HEK293 (cell line): ENCODE measurements at regions not wholly inside any gene's neighbourhood (a gene's known extent, or its start where the extent isn't known, plus 50 kb on each side); places are given as distances from the start of the nearest gene placed in this dataset.

Experiments used
- CTCF ChIA-PET: fragments of 350-600 bp; formaldehyde crosslinking; extraction: SDS; loops from one replicate; lab custom pipeline; 2021; ENCODE audit warnings: antibody characterized with exemption; lab: Yijun Ruan, JAX
- POLR2A ChIA-PET: fragments of 300-600 bp; formaldehyde crosslinking; extraction: SDS; loops from one replicate; lab custom pipeline; 2020; ENCODE audit warnings: antibody characterized with exemption, inconsistent platforms; lab: Yijun Ruan, JAX
- H3K27ac ChIP-seq: fragments of 200-500 bp; sonication (Bioruptor generic); 2 replicates; pipeline ENCODE4 v1.5.1; 2014; ENCODE audit warnings: low read depth, low read length, control low read depth, inconsistent platforms; ENCODE audit errors: extremely low read depth
- H3K36me3 ChIP-seq, 2 experiments: fragments of 200-500 bp in 1 of 2; sonication (Bioruptor generic) in 1 of 2; 1 replicate in 1 of 2; 2 replicates in 1 of 2; pipeline ENCODE4 v1.5.1; 2014 to 2017; ENCODE audit warnings: inconsistent platforms in 2 of 2, low read length in 2 of 2; ENCODE audit not compliant: control insufficient read depth in 2 of 2, insufficient read depth in 1 of 2
- H3K4me1 ChIP-seq: fragments of 200-500 bp; sonication (Bioruptor generic); 2 replicates; pipeline ENCODE4 v1.5.1; 2014; ENCODE audit warnings: mild to moderate bottlenecking, low read length, inconsistent platforms; ENCODE audit not compliant: control insufficient read depth, insufficient read depth
- H3K4me3 ChIP-seq: 2 replicates; pipeline ENCODE4 v1.5.1; 2011; ENCODE audit warnings: low read depth, mild to moderate bottlenecking, control low read depth, low read length, moderate library complexity
- H3K9me3 ChIP-seq: fragments of 200-500 bp; sonication (Bioruptor generic); 2 replicates; pipeline ENCODE4 v1.5.1; 2014; ENCODE audit warnings: low read depth, low read length, inconsistent platforms; ENCODE audit not compliant: control insufficient read depth, insufficient read depth
- GFI1B ChIP-seq: fragments of 450-650 bp; formaldehyde crosslinking; IDR thresholded peaks from 2 replicates; pipeline ENCODE4 v1.5.1; 2016; ENCODE audit warnings: missing biosample characterization, missing genetic modification characterization
- GLIS2 ChIP-seq: fragments of 450-650 bp; formaldehyde crosslinking; IDR thresholded peaks from 2 replicates; pipeline ENCODE4 v1.5.1; 2016; ENCODE audit warnings: missing biosample characterization, missing genetic modification characterization
- SETDB1 ChIP-seq: IDR thresholded peaks from one replicate; pipeline ENCODE4 v1.6.1; 2017; ENCODE audit warnings: mild to moderate bottlenecking, low read length, moderate library complexity, mixed read lengths; ENCODE audit not compliant: insufficient read length
- SP2 ChIP-seq: fragments of 450-650 bp; formaldehyde crosslinking; IDR thresholded peaks from 2 replicates; pipeline ENCODE4 v1.5.1; 2016; ENCODE audit warnings: missing biosample characterization, missing genetic modification characterization
- TRIM28 ChIP-seq: IDR thresholded peaks from 2 replicates; pipeline ENCODE4 v1.6.1; 2011; ENCODE audit warnings: low read length, control low read depth, borderline replicate concordance
- ZBTB48 ChIP-seq: fragments of 450-650 bp; formaldehyde crosslinking; IDR thresholded peaks from 2 replicates; pipeline ENCODE4 v1.5.1; 2016; ENCODE audit warnings: missing biosample characterization, missing genetic modification characterization
- ZIC2 ChIP-seq: fragments of 450-650 bp; formaldehyde crosslinking; IDR thresholded peaks from 2 replicates; pipeline ENCODE4 v1.5.1; 2016; ENCODE audit warnings: missing biosample characterization, missing genetic modification characterization
- ZNF146 ChIP-seq: fragments of 450-650 bp; formaldehyde crosslinking; IDR thresholded peaks from 2 replicates; pipeline ENCODE4 v1.5.1; 2016; ENCODE audit warnings: missing biosample characterization, missing genetic modification characterization
- ZNF155 ChIP-seq: fragments of 450-650 bp; formaldehyde crosslinking; IDR thresholded peaks from 2 replicates; pipeline ENCODE4 v1.5.1; 2016; ENCODE audit warnings: missing biosample characterization, missing genetic modification characterization
- ZNF16 ChIP-seq: fragments of 450-650 bp; formaldehyde crosslinking; IDR thresholded peaks from 2 replicates; pipeline ENCODE4 v1.5.1; 2016; ENCODE audit warnings: low read depth, missing biosample characterization, missing genetic modification characterization
- ZNF169 ChIP-seq: fragments of 450-650 bp; formaldehyde crosslinking; IDR thresholded peaks from 2 replicates; pipeline ENCODE4 v1.5.1; 2016; ENCODE audit warnings: missing biosample characterization, missing genetic modification characterization
- ZNF184 ChIP-seq: fragments of 450-650 bp; IDR thresholded peaks from 2 replicates; pipeline ENCODE4 v1.5.1; 2018; ENCODE audit warnings: missing biosample characterization, mild to moderate bottlenecking, missing genetic modification characterization
- ZNF19 ChIP-seq: fragments of 450-650 bp; formaldehyde crosslinking; IDR thresholded peaks from 2 replicates; pipeline ENCODE4; 2016; ENCODE audit warnings: missing biosample characterization, missing genetic modification characterization, low read depth
- ZNF24 ChIP-seq: fragments of 450-650 bp; formaldehyde crosslinking; IDR thresholded peaks from 2 replicates; pipeline ENCODE4 v1.5.1; 2016; ENCODE audit warnings: missing biosample characterization, missing genetic modification characterization
- ZNF274 ChIP-seq, 2 experiments: fragments of 200-500 bp in 1 of 2; fragments of 450-650 bp in 1 of 2; sonication (Bioruptor generic) in 1 of 2; formaldehyde crosslinking in 1 of 2; IDR thresholded peaks; 2 replicates each; pipeline versions ENCODE4 v1.5.1 to v1.6.1; 2014 to 2016; ENCODE audit warnings: borderline replicate concordance in 1 of 2, inconsistent platforms in 1 of 2, low read length in 1 of 2, missing biosample characterization in 1 of 2, missing genetic modification characterization in 1 of 2
- ZNF302 ChIP-seq: fragments of 450-650 bp; formaldehyde crosslinking; IDR thresholded peaks from 2 replicates; pipeline ENCODE4 v1.5.1; 2016; ENCODE audit warnings: missing biosample characterization, missing genetic modification characterization, low read depth
- ZNF510 ChIP-seq: fragments of 450-650 bp; formaldehyde crosslinking; IDR thresholded peaks from 2 replicates; pipeline ENCODE4 v1.5.1; 2018; ENCODE audit warnings: mild to moderate bottlenecking, missing genetic modification characterization, missing biosample characterization; ENCODE audit not compliant: insufficient replicate concordance
- ZNF514 ChIP-seq: fragments of 450-650 bp; formaldehyde crosslinking; IDR thresholded peaks from 2 replicates; pipeline ENCODE4 v1.5.1; 2016; ENCODE audit warnings: missing biosample characterization, missing genetic modification characterization
- ZNF549 ChIP-seq: fragments of 450-650 bp; IDR thresholded peaks from 2 replicates; pipeline ENCODE4 v1.5.1; 2018; ENCODE audit warnings: missing biosample characterization, missing genetic modification characterization, mild to moderate bottlenecking, inconsistent platforms, moderate library complexity
- ZNF558 ChIP-seq: fragments of 450-650 bp; formaldehyde crosslinking; IDR thresholded peaks from 2 replicates; pipeline ENCODE4 v1.5.1; 2016; ENCODE audit warnings: missing biosample characterization, missing genetic modification characterization
- ZNF610 ChIP-seq: fragments of 450-650 bp; formaldehyde crosslinking; IDR thresholded peaks from 2 replicates; pipeline ENCODE4 v1.5.1; 2016; ENCODE audit warnings: missing biosample characterization, missing genetic modification characterization, borderline replicate concordance
- ZNF785 ChIP-seq: fragments of 450-650 bp; formaldehyde crosslinking; IDR thresholded peaks from 2 replicates; pipeline ENCODE4 v1.5.1; 2016; ENCODE audit warnings: missing biosample characterization, missing genetic modification characterization
- ZNF830 ChIP-seq: fragments of 450-650 bp; IDR thresholded peaks from 2 replicates; pipeline ENCODE4 v1.5.0; 2018; ENCODE audit warnings: missing biosample characterization, missing genetic modification characterization, low read depth, mild to moderate bottlenecking, moderate library complexity
- TF ChIP-seq, protein P1 (sequence below): IDR thresholded peaks from 2 replicates; pipeline ENCODE4 v1.6.1; 2011; ENCODE audit warnings: mild to moderate bottlenecking, low read depth, low read length, borderline replicate concordance
- TF ChIP-seq, protein P2 (sequence below): fragments of 450-650 bp; formaldehyde crosslinking; IDR thresholded peaks from 2 replicates; pipeline ENCODE4 v1.5.1; 2016; ENCODE audit warnings: missing biosample characterization, missing genetic modification characterization
- TF ChIP-seq, protein P3 (sequence below): fragments of 450-650 bp; formaldehyde crosslinking; IDR thresholded peaks from 2 replicates; pipeline ENCODE4 v1.5.1; 2016; ENCODE audit warnings: missing biosample characterization, missing genetic modification characterization
- TF ChIP-seq, protein P4 (sequence below): fragments of 450-650 bp; formaldehyde crosslinking; IDR thresholded peaks from 2 replicates; pipeline ENCODE4 v1.5.1; 2016; ENCODE audit warnings: missing biosample characterization, missing genetic modification characterization
- TF ChIP-seq, protein P5 (sequence below): fragments of 450-650 bp; formaldehyde crosslinking; IDR thresholded peaks from 2 replicates; pipeline ENCODE4; 2016; ENCODE audit warnings: missing biosample characterization, missing genetic modification characterization

DNA sequence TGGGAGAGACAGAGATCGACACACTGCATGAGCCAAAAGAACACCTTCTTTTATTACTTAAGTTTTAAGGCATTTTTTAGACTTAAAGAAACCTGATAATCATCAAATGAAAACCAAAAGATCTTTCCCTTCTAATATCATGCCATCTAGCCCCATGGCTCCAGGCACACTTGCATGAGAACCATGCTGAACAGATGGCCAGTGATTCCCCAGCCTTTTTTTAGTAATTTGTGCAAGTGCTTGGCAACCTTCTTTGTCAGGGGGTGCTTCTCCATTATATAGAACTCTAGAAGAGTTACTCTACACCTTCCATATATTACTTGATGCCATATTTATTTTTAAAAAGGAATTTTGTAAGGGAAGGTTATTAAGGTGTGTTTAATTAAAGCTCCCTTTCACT, 182.2 kb upstream of the TEX13C start:
- no peak overlapping the region for H3K4me3 ChIP-seq
- ChIA-PET CTCF (no interaction called here), POLR2A (no interaction called here)
- no peaks in the 10 kb centered on the region for H3K9me3 ChIP-seq
- no peaks in the 10 kb centered on the region for H3K4me1 ChIP-seq
- H3K36me3 ChIP-seq = no peaks in the 10 kb centered on the region
- TF ChIP-seq SP2 (no peak), ZNF830 (tag by site-specific recombination) (no peak), GLIS2 (no peak), ZNF514 (tag by site-specific recombination) (no peak), ZNF274 (IDR thresholded peaks at IDR 0.05; ENCODE audit: low read length) (no peak), ZNF274 (tag by site-specific recombination; IDR thresholded peaks at IDR 0.05; ENCODE audit: borderline replicate concordance) (no peak), ZNF146 (no peak), ZNF785 (tag by site-specific recombination) (no peak), ZNF610 (tag by site-specific recombination) (no peak), SETDB1 (no peak), ZIC2 (tag by site-specific recombination) (no peak), ZNF16 (tag by site-specific recombination) (no peak), ZNF549 (tag by site-specific recombination) (no peak), ZNF169 (no peak), ZNF510 (no peak)
- TF ChIP-seq, protein P1, sequence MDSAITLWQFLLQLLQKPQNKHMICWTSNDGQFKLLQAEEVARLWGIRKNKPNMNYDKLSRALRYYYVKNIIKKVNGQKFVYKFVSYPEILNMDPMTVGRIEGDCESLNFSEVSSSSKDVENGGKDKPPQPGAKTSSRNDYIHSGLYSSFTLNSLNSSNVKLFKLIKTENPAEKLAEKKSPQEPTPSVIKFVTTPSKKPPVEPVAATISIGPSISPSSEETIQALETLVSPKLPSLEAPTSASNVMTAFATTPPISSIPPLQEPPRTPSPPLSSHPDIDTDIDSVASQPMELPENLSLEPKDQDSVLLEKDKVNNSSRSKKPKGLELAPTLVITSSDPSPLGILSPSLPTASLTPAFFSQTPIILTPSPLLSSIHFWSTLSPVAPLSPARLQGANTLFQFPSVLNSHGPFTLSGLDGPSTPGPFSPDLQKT = no peak
- TF ChIP-seq, protein P2, sequence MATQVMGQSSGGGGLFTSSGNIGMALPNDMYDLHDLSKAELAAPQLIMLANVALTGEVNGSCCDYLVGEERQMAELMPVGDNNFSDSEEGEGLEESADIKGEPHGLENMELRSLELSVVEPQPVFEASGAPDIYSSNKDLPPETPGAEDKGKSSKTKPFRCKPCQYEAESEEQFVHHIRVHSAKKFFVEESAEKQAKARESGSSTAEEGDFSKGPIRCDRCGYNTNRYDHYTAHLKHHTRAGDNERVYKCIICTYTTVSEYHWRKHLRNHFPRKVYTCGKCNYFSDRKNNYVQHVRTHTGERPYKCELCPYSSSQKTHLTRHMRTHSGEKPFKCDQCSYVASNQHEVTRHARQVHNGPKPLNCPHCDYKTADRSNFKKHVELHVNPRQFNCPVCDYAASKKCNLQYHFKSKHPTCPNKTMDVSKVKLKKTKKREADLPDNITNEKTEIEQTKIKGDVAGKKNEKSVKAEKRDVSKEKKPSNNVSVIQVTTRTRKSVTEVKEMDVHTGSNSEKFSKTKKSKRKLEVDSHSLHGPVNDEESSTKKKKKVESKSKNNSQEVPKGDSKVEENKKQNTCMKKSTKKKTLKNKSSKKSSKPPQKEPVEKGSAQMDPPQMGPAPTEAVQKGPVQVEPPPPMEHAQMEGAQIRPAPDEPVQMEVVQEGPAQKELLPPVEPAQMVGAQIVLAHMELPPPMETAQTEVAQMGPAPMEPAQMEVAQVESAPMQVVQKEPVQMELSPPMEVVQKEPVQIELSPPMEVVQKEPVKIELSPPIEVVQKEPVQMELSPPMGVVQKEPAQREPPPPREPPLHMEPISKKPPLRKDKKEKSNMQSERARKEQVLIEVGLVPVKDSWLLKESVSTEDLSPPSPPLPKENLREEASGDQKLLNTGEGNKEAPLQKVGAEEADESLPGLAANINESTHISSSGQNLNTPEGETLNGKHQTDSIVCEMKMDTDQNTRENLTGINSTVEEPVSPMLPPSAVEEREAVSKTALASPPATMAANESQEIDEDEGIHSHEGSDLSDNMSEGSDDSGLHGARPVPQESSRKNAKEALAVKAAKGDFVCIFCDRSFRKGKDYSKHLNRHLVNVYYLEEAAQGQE (tag by site-specific recombination) = no peak
- TF ChIP-seq, protein P3, sequence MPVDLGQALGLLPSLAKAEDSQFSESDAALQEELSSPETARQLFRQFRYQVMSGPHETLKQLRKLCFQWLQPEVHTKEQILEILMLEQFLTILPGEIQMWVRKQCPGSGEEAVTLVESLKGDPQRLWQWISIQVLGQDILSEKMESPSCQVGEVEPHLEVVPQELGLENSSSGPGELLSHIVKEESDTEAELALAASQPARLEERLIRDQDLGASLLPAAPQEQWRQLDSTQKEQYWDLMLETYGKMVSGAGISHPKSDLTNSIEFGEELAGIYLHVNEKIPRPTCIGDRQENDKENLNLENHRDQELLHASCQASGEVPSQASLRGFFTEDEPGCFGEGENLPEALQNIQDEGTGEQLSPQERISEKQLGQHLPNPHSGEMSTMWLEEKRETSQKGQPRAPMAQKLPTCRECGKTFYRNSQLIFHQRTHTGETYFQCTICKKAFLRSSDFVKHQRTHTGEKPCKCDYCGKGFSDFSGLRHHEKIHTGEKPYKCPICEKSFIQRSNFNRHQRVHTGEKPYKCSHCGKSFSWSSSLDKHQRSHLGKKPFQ (tag by site-specific recombination) = no peak
- TF ChIP-seq, protein P4, sequence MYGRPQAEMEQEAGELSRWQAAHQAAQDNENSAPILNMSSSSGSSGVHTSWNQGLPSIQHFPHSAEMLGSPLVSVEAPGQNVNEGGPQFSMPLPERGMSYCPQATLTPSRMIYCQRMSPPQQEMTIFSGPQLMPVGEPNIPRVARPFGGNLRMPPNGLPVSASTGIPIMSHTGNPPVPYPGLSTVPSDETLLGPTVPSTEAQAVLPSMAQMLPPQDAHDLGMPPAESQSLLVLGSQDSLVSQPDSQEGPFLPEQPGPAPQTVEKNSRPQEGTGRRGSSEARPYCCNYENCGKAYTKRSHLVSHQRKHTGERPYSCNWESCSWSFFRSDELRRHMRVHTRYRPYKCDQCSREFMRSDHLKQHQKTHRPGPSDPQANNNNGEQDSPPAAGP (tag by site-specific recombination) = no peak
- no peak overlapping the region for H3K27ac ChIP-seq

DNA sequence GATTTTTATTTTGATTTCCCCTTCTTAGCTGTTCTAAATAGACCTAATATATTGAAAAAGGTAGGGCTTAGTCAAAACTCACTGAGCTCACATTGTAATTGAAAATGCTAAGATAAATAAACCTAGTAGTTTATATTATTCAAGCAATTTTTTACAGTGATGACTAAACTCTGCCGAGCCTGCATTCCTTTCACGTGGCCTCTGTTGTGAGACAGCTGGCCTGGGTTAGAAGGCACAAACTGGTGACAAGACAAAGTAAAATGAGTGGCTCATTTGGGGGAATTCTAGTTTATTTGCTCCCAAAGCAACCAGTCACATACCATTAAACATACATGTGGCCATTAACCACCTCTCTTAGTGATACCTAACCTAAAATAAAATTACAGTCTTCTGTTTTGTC, 169.4 kb upstream of the TEX13C start:
- ChIA-PET CTCF (interaction anchor here (0.6 to 0.7 kb wide), 3 partner anchors 414 to 849 kb away, joined by 3 to 5 read pairs (median 3); no protein-coding TSS in a partner anchor), POLR2A (no interaction called here)
- no peak overlapping the region for H3K4me3 ChIP-seq
- TF ChIP-seq ZNF19 (tag by site-specific recombination) (no peak), ZNF155 (tag by site-specific recombination) (no peak), GFI1B (no peak), ZNF24 (tag by site-specific recombination) (no peak), ZNF184 (tag by site-specific recombination) (no peak), TRIM28 (no peak), ZBTB48 (tag by site-specific recombination) (no peak), ZNF302 (tag by site-specific recombination) (no peak), ZNF558 (no peak)
- TF ChIP-seq, protein P5, sequence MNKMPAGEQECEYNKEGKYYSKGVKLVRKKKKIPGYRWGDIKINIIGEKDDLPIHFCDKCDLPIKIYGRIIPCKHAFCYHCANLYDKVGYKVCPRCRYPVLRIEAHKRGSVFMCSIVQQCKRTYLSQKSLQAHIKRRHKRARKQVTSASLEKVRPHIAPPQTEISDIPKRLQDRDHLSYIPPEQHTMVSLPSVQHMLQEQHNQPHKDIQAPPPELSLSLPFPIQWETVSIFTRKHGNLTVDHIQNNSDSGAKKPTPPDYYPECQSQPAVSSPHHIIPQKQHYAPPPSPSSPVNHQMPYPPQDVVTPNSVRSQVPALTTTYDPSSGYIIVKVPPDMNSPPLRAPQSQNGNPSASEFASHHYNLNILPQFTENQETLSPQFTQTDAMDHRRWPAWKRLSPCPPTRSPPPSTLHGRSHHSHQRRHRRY (tag by site-specific recombination) = no peak
- TF ChIP-seq, protein P1 = no peak

More for the DNA sequence above, 169.4 kb upstream of the TEX13C start:
- H3K36me3 ChIP-seq = no peaks in the 10 kb centered on the region
- H3K4me1 ChIP-seq = no peaks in the 10 kb centered on the region
- H3K27ac ChIP-seq = no peak overlapping the region
- no peaks in the 10 kb centered on the region for H3K9me3 ChIP-seq
